Activated CD4-positive, alpha-beta T cell treated with anti-CD3 and anti-CD28 coated beads for 36 hours (primary cell): ENCODE measurements at regions not wholly inside any gene's neighbourhood (a gene's known extent, or its start where the extent isn't known, plus 50 kb on each side); places are given as distances from the start of the nearest gene placed in this dataset.
"Not testable (repeated sequence)": the region's sequence is repeated elsewhere in the genome, so short reads cannot be mapped to it uniquely, and the experiment has no call there.

ENCODE experiments used
- ATAC-seq: fragments of 200-7000 bp; cut with Tn5 transposase; one replicate; pipeline ENCODE4 v1.10.0; 2021; ENCODE audit warnings: mild to moderate bottlenecking, moderate library complexity
- CTCF ChIA-PET: fragments of 350-600 bp; sonication (Branson Sonifier 250); formaldehyde crosslinking; loops from one replicate; lab custom pipeline; 2021; ENCODE audit warnings: antibody characterized with exemption; lab: Charles Lee
- POLR2A ChIA-PET: fragments of 350-600 bp; sonication (Branson Sonifier 250); formaldehyde crosslinking; loops from one replicate; lab custom pipeline; 2021; ENCODE audit warnings: antibody characterized with exemption, inconsistent platforms; lab: Charles Lee
- DNase-seq: peaks from one replicate; pipeline ENCODE4 v3.0.0-alpha.2; 2020
- H3K27ac Mint-ChIP-seq: one replicate; pipeline ENCODE4 v1.8.0; 2021; ENCODE audit warnings: mixed read lengths
- H3K27me3 Mint-ChIP-seq: one replicate; pipeline ENCODE4 v1.8.0; 2021; ENCODE audit warnings: mixed read lengths
- H3K36me3 Mint-ChIP-seq: one replicate; pipeline ENCODE4 v1.8.0; 2021; ENCODE audit warnings: low read depth, mixed read lengths
- H3K4me1 Mint-ChIP-seq: one replicate; pipeline ENCODE4 v1.8.0; 2021; ENCODE audit warnings: mixed read lengths
- H3K4me3 Mint-ChIP-seq: one replicate; pipeline ENCODE4 v1.8.0; 2021; ENCODE audit warnings: mild to moderate bottlenecking, moderate library complexity, mixed read lengths
- H3K9me3 Mint-ChIP-seq: one replicate; pipeline ENCODE4 v1.8.0; 2021; ENCODE audit warnings: low read depth, mixed read lengths
- intact Hi-C, 2 experiments: fragments of 100-400 bp; cut with DNase I in 1 of 2; cut with micrococcal nuclease in 1 of 2; formaldehyde crosslinking; loops; one replicate each; pipeline versions ENCODE4 v1.14.2 to v1.15.1; 2022 to 2024; cut with DNase I, micrococcal nuclease

DNA sequence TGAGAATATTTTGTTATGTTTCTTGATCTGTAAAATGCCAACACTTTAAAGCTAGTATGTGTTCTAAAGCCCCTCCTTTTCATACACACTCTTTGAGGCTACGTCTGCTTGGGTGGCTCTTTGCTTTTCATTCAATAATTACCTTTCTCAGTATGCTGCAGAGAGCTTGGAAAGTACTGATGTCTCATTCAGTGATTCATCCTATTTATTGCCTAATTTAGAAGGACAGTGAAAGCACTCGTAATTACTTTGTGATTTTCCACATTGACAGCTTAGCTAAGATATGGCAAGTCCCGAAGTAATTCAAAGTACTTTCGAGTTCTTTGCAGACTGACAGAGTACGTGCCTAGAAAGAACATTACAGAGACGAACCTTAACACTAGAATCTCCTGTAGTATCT, 57.2 kb downstream of the BMP15 start:
- ChIA-PET CTCF (no interaction called here), POLR2A (no interaction called here)
- Mint-ChIP-seq H3K4me3 (no peak overlapping the region), H3K36me3 (no peaks in the 10 kb centered on the region), H3K4me1 (no peaks in the 10 kb centered on the region), H3K9me3 (no peaks in the 10 kb centered on the region), H3K27me3 (no peaks in the 10 kb centered on the region), H3K27ac (no peak overlapping the region)
- ATAC-seq = no peak
- no peak for DNase-seq
- intact Hi-C loops = no loop called here

DNA sequence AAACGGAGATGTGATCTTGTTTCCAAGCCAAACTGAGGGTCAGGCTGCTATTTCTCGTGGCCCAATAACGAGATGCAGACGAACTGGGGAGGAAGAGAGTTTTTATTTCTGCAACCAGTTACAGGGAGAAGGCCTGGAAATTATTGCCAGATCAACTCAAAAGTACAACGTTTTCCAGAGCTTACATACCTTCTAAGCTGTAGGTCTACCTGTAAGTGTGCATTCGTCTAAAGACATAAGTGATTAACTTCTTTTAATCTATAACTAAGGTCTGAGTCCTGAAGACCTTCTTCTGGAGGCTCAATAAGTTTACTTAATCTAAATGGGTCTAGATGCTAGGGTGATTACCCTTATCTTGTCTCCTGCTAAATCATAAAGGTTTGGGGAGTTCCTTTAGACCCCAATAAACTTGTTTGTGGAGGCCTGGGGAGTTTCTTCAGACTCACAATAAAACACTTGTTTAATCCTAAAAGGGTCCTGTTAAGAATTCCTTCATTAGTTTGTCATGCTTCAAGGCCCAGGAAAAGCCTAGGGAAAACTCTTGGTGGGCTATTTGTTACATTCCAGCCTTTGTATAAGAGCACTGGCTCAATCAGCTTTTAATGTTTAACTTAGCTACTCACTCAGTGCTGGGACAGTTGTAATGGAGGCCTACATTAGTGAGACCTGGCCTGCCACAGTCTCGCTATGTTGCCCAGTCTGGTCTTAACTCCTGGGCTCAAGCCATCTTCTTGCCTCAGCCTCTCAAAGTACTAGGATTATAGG, 58.5 kb downstream of the BMP15 start:
- ATAC-seq, CTCF ChIA-PET, H3K4me3 Mint-ChIP-seq, H3K27me3 Mint-ChIP-seq, H3K36me3 Mint-ChIP-seq, DNase-seq, H3K9me3 Mint-ChIP-seq, H3K4me1 Mint-ChIP-seq, intact Hi-C loops, H3K27ac Mint-ChIP-seq, POLR2A ChIA-PET: not testable (repeated sequence)

GRCh38 chrX:50971395-50971794, 60.9 kb downstream of the BMP15 start:
- Mint-ChIP-seq H3K27ac (no peak overlapping the region), H3K4me3 (no peak overlapping the region), H3K27me3 (no peaks in the 10 kb centered on the region), H3K4me1 (no peaks in the 10 kb centered on the region), H3K36me3 (no peaks in the 10 kb centered on the region), H3K9me3 (no peaks in the 10 kb centered on the region)
- POLR2A ChIA-PET = no interaction called here
- CTCF ChIA-PET = no interaction called here
- DNase-seq (peak; percentile 11), ATAC-seq (no peak)
- intact Hi-C loops = no loop called here

DNA sequence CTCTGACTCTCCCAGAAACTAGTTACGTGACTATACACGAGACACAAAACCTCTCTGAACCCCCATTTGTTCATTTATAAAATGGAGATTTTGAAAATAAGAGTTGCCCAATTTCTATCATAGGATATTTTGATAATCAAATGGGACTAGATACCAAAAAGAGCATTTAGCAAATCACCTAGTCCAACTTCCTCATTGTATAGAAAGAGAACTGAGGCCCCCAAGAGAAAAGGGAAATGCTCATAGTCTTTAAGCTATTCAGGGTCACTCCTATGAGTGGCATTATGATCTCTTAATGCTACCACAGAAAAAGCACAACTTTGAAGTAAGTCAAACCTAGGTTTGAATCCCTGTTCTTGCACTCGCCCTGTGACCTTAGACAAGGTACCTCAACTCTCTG, 62.7 kb downstream of the BMP15 start:
- H3K36me3 Mint-ChIP-seq = no peaks in the 10 kb centered on the region
- no peak overlapping the region for H3K4me3 Mint-ChIP-seq
- H3K4me1 Mint-ChIP-seq = no peaks in the 10 kb centered on the region
- DNase-seq (no peak), ATAC-seq (no peak)
- H3K27ac Mint-ChIP-seq = no peak overlapping the region
- no peaks in the 10 kb centered on the region for H3K9me3 Mint-ChIP-seq
- ChIA-PET CTCF (no interaction called here), POLR2A (no interaction called here)
- intact Hi-C loops = no loop called here
- peaks cover under 1% of the 10 kb centered on the region for H3K27me3 Mint-ChIP-seq

GRCh38 chrX:50978920-50979682, 68.6 kb downstream of the BMP15 start:
- no peak for ATAC-seq
- peaks cover 2% of the 10 kb centered on the region for H3K27me3 Mint-ChIP-seq
- no peak overlapping the region for H3K4me3 Mint-ChIP-seq
- intact Hi-C loops = no loop called here
- ChIA-PET POLR2A (no interaction called here), CTCF (interaction anchor here (1.2 kb wide), 1 partner anchor 9 kb away, joined by 3 read pairs; no protein-coding TSS in a partner anchor)
- no peak overlapping the region for H3K27ac Mint-ChIP-seq
- no peak for DNase-seq
- H3K9me3 Mint-ChIP-seq = no peaks in the 10 kb centered on the region
- H3K36me3 Mint-ChIP-seq = no peaks in the 10 kb centered on the region
- no peaks in the 10 kb centered on the region for H3K4me1 Mint-ChIP-seq

- Mint-ChIP-seq H3K4me1 (no peaks in the 10 kb centered on the region), H3K27me3 (peaks cover 2% of the 10 kb centered on the region), H3K36me3 (no peaks in the 10 kb centered on the region), H3K4me3 (no peak overlapping the region), H3K27ac (no peak overlapping the region), H3K9me3 (no peaks in the 10 kb centered on the region)
- ChIA-PET POLR2A (no interaction called here), CTCF (interaction anchor here (1.2 kb wide), 1 partner anchor 8 kb away, joined by 3 read pairs; no protein-coding TSS in a partner anchor)
- intact Hi-C loops = no loop called here
- ATAC-seq (no peak), DNase-seq (no peak)
Observed at GRCh38 chrX:50980251-50980650, 69.7 kb downstream of the BMP15 start.

- ATAC-seq (no peak), DNase-seq (peak; percentile 19)
- no peaks in the 10 kb centered on the region for H3K4me1 Mint-ChIP-seq
- no peaks in the 10 kb centered on the region for H3K36me3 Mint-ChIP-seq
- H3K4me3 Mint-ChIP-seq = no peak overlapping the region
- H3K27ac Mint-ChIP-seq = no peak overlapping the region
- H3K27me3 Mint-ChIP-seq = peaks cover 3% of the 10 kb centered on the region
- CTCF ChIA-PET = interaction anchor here (0.7 to 1.6 kb wide), 3 partner anchors 9 to 244 kb away, joined by 3 to 4 read pairs (median 3); no protein-coding TSS in a partner anchor
- POLR2A ChIA-PET = no interaction called here
- intact Hi-C loops = loop anchor here (2.0 to 5.0 kb wide), 4 partner anchors 240 to 298 kb away; no protein-coding TSS in a partner anchor
- H3K9me3 Mint-ChIP-seq = no peaks in the 10 kb centered on the region
Observed at GRCh38 chrX:50988649-50989048, 78.1 kb downstream of the BMP15 start.

- intact Hi-C loops = no loop called here
- Mint-ChIP-seq H3K4me1 (no peaks in the 10 kb centered on the region), H3K27ac (no peak overlapping the region), H3K36me3 (no peaks in the 10 kb centered on the region), H3K27me3 (peaks cover 2% of the 10 kb centered on the region), H3K4me3 (no peak overlapping the region), H3K9me3 (no peaks in the 10 kb centered on the region)
- ChIA-PET CTCF (no interaction called here), POLR2A (no interaction called here)
- ATAC-seq (no peak), DNase-seq (no peak)
Observed at GRCh38 chrX:50996930-50997329, 86.4 kb downstream of the BMP15 start.

DNA sequence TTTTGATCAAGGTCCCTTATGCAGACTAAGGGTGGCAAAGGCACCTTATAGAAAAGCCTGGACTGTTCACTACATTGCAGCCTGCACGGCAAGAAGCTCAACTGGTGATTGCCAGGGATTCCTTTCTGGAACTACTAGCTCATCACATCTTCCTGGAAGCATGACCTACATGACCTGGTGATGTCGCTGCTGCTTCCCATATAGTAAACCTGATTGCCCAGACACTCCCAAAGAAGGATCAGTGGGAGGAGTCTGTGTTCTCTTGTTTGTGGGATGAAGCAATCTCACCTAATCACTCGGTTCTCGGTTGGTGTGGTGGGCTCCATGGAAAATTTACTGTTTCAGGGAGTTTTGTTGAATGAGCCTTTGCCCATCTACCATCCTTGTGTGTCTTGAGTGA, 89.8 kb downstream of the BMP15 start:
- H3K4me3 Mint-ChIP-seq, H3K27ac Mint-ChIP-seq, POLR2A ChIA-PET, DNase-seq, H3K27me3 Mint-ChIP-seq, H3K36me3 Mint-ChIP-seq, intact Hi-C loops, H3K9me3 Mint-ChIP-seq, H3K4me1 Mint-ChIP-seq, CTCF ChIA-PET, ATAC-seq: not testable (repeated sequence)

DNA sequence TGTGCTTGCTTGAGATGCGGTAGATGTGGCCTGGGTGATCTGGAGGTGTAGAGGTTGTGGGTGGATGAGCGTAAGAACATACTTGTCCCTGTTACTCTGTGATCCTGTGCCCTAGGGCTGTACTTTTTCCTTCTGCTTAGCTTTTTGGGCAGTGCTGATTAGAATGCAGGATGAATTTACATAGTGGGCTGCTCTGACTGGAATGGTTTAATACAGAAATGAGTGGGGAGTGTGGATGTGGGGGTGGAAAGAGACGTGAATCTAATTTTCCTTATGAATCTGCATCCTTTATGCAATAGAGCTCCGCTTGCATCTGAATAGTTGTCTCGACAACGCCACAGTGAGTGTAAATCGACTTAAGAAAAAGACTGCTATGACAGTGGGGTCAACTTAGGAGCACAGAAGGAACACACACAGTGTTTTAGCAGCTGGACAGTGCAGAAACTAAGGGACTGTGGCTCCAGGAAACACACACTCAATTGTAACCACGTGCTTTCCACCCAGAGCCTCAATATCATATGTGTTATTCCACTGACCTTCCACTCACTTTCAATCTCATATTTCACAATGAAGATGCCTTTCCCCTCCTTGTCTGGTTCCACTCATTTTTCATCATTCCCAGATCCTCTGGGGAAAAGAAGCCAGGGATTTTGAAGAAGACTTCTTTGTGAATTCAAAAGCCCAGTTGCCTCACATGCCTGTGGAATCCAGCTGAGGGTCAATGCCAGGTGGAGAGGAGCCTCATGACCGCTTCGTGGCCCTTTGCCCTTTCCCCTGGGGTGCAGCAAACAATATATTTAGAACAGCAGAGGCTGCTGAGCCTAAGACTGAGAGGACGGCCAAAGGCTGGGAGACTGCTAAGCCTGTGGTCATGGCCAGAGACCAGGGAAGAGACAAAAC, 91.4 kb downstream of the BMP15 start:
- POLR2A ChIA-PET = not testable (repeated sequence)

GRCh38 chrX:51006064-51006463, 95.5 kb downstream of the BMP15 start:
- H3K4me1 Mint-ChIP-seq = no peaks in the 10 kb centered on the region
- intact Hi-C loops = no loop called here
- DNase-seq (no peak), ATAC-seq (no peak)
- CTCF ChIA-PET = no interaction called here
- H3K9me3 Mint-ChIP-seq = no peaks in the 10 kb centered on the region
- H3K4me3 Mint-ChIP-seq = no peak overlapping the region
- H3K27ac Mint-ChIP-seq = no peak overlapping the region
- H3K36me3 Mint-ChIP-seq = no peaks in the 10 kb centered on the region
- no peaks in the 10 kb centered on the region for H3K27me3 Mint-ChIP-seq
- POLR2A ChIA-PET = no interaction called here

More for the DNA sequence above, 91.4 kb downstream of the BMP15 start:
- H3K4me1 Mint-ChIP-seq, H3K27ac Mint-ChIP-seq, H3K9me3 Mint-ChIP-seq, H3K27me3 Mint-ChIP-seq, intact Hi-C loops, DNase-seq, CTCF ChIA-PET, H3K4me3 Mint-ChIP-seq, ATAC-seq, H3K36me3 Mint-ChIP-seq: not testable (repeated sequence)
